Natural killer cell (primary cell): ENCODE measurements at regions not wholly inside any gene's neighbourhood (a gene's known extent, or its start where the extent isn't known, plus 50 kb on each side); places are given as distances from the start of the nearest gene placed in this dataset.
"Not testable (repeated sequence)": the region's sequence is repeated elsewhere in the genome, so short reads cannot be mapped to it uniquely, and the experiment has no call there.

Experiments
- ATAC-seq, 3 donors: fragments of 150-1000 bp in 2 of 3; fragments of 200-7000 bp in 1 of 3; cut with Tn5 transposase; 1 replicate in 1 of 3; 2 replicates in 2 of 3; pipeline ENCODE4 v1.10.0; 2021; ENCODE audit warnings: mild to moderate bottlenecking in 2 of 3, moderate library complexity in 2 of 3
- DNase-seq, 2 donors: peaks; one replicate each; pipeline versions ENCODE4 v3.0.0 to v3.0.0-alpha.2; 2013 to 2021; ENCODE audit warnings: mixed read lengths in 1 of 2
- H3K27ac ChIP-seq: one replicate; pipeline ENCODE4 v1.5.1; 2013; ENCODE audit warnings: mild to moderate bottlenecking, low read length
- H3K27me3 ChIP-seq: one replicate; pipeline ENCODE4 v1.6.1; 2013; ENCODE audit warnings: low read length; ENCODE audit not compliant: control insufficient read depth, insufficient read depth
- H3K36me3 ChIP-seq: one replicate; pipeline ENCODE4 v1.6.1; 2013; ENCODE audit warnings: low read length; ENCODE audit not compliant: control insufficient read depth, insufficient read depth
- H3K4me1 ChIP-seq: one replicate; pipeline ENCODE4 v1.6.1; 2013; ENCODE audit warnings: low read length; ENCODE audit not compliant: control insufficient read depth, insufficient read depth
- H3K4me3 ChIP-seq: one replicate; pipeline ENCODE4 v1.5.1; 2013; ENCODE audit warnings: low read length
- H3K9me3 ChIP-seq: one replicate; pipeline ENCODE4 v1.6.1; 2013; ENCODE audit warnings: low read length; ENCODE audit not compliant: control insufficient read depth, insufficient read depth
- H3K27ac Mint-ChIP-seq, 2 donors: one replicate each; pipeline ENCODE4 v1.8.0; 2022; ENCODE audit warnings: mild to moderate bottlenecking in 2 of 2, mixed read lengths in 2 of 2, moderate library complexity in 1 of 2
- H3K27me3 Mint-ChIP-seq, 2 donors: one replicate each; pipeline ENCODE4 v1.8.0; 2022; ENCODE audit warnings: low read depth in 2 of 2, mixed read lengths in 2 of 2
- H3K36me3 Mint-ChIP-seq: one replicate; pipeline ENCODE4 v1.8.0; 2022; ENCODE audit warnings: mixed read lengths
- H3K4me1 Mint-ChIP-seq, 2 donors: one replicate each; pipeline ENCODE4 v1.8.0; 2022; ENCODE audit warnings: mixed read lengths in 2 of 2
- H3K4me3 Mint-ChIP-seq: one replicate; pipeline ENCODE4 v1.8.0; 2022; ENCODE audit warnings: mild to moderate bottlenecking, moderate library complexity, mixed read lengths
- H3K9me3 Mint-ChIP-seq, 2 donors: one replicate each; pipeline ENCODE4 v1.8.0; 2022; ENCODE audit warnings: mixed read lengths in 2 of 2
- CTCF ChIP-seq: fragments of 200-600 bp; IDR thresholded peaks from one replicate; pipeline ENCODE4 v1.8.0; 2022; ENCODE audit warnings: antibody characterized with exemption
- WGBS: methylation state at CpG from one replicate; pipeline ENCODE4 v1.1.7; 2013; ENCODE audit warnings: missing lambda C conversion rate; ENCODE audit not compliant: insufficient coverage; 5-methylcytosine and 5-hydroxymethylcytosine counted together
- intact Hi-C: fragments of 100-400 bp; cut with micrococcal nuclease; formaldehyde crosslinking; loops from one replicate; pipeline ENCODE4 v1.14.2; 2022

DNA sequence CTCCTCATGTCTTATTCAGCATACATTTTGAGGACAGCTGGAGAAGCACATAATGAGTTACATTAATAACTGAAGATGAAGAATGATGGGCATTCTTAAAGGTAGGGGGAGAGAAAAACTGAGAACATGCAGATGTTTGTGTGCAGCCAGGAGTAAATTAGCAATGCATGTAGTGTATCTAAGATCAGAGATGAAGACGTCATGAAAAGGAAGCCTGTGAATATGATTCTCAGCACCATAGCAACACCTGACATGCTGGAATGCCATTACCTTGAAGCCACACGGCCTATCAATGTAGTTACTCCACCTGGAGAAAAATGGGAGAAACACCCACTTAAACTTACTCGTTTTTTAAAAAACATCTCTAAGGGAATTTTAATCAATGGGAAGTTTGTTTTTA is 607.1 kb downstream of the PTPRC start:
- Mint-ChIP-seq H3K27me3 (peaks cover 0 to 9% of the 10 kb centered on the region in 2 donors), H3K9me3 (no peaks in the 10 kb centered on the region), H3K4me3 (no peak overlapping the region), H3K27ac (no peak overlapping the region), H3K4me1 (peaks cover 0 to 20% of the 10 kb centered on the region in 2 donors), H3K36me3 (no peaks in the 10 kb centered on the region)
- ATAC-seq (no peak), DNase-seq (no peak)
- no peak overlapping the region for H3K4me3 ChIP-seq
- 67% methylated on average over 2 of the region's 3 CpGs for WGBS
- H3K9me3 ChIP-seq = no peaks in the 10 kb centered on the region
- TF ChIP-seq CTCF = no peak
- H3K27ac ChIP-seq = no peak overlapping the region
- H3K36me3 ChIP-seq = no peaks in the 10 kb centered on the region
- H3K4me1 ChIP-seq = peaks cover 9% of the 10 kb centered on the region
- no peaks in the 10 kb centered on the region for H3K27me3 ChIP-seq
- intact Hi-C loops = no loop called here

GRCh38 chr1:199246716-199247115 is 607.9 kb downstream of the PTPRC start:
- no peak overlapping the region for H3K4me3 Mint-ChIP-seq
- H3K4me1 ChIP-seq = peaks cover 9% of the 10 kb centered on the region
- no peaks in the 10 kb centered on the region for H3K9me3 Mint-ChIP-seq
- WGBS = no CpG with 5 or more reads among the region's 3 CpGs
- H3K4me1 Mint-ChIP-seq = peaks cover 0 to 20% of the 10 kb centered on the region in 2 donors
- DNase-seq = no peak
- TF ChIP-seq CTCF = no peak
- H3K36me3 Mint-ChIP-seq = no peaks in the 10 kb centered on the region
- H3K27ac Mint-ChIP-seq = no peak overlapping the region
- intact Hi-C loops = no loop called here
- no peaks in the 10 kb centered on the region for H3K9me3 ChIP-seq
- ATAC-seq = no peak
- peaks cover 0 to 9% of the 10 kb centered on the region in 2 donors for H3K27me3 Mint-ChIP-seq
- H3K4me3 ChIP-seq = no peak overlapping the region
- H3K36me3 ChIP-seq = no peaks in the 10 kb centered on the region
- no peaks in the 10 kb centered on the region for H3K27me3 ChIP-seq
- H3K27ac ChIP-seq = no peak overlapping the region

- no peaks in the 10 kb centered on the region for H3K27me3 ChIP-seq
- Mint-ChIP-seq H3K36me3 (no peaks in the 10 kb centered on the region), H3K4me1 (peaks cover 0 to 10% of the 10 kb centered on the region in 2 donors), H3K9me3 (no peaks in the 10 kb centered on the region), H3K27ac (no peak overlapping the region), H3K4me3 (no peak overlapping the region), H3K27me3 (peaks cover 0 to 5% of the 10 kb centered on the region in 2 donors)
- no peak for ATAC-seq
- intact Hi-C loops = no loop called here
- no peaks in the 10 kb centered on the region for H3K36me3 ChIP-seq
- peaks cover 8% of the 10 kb centered on the region for H3K4me1 ChIP-seq
- H3K9me3 ChIP-seq = no peaks in the 10 kb centered on the region
- DNase-seq = no peak
- H3K4me3 ChIP-seq = no peak overlapping the region
- no peak for TF ChIP-seq CTCF
- no peak overlapping the region for H3K27ac ChIP-seq
These were observed 609.1 kb downstream of the PTPRC start for GRCh38 chr1:199247891-199248290.

DNA sequence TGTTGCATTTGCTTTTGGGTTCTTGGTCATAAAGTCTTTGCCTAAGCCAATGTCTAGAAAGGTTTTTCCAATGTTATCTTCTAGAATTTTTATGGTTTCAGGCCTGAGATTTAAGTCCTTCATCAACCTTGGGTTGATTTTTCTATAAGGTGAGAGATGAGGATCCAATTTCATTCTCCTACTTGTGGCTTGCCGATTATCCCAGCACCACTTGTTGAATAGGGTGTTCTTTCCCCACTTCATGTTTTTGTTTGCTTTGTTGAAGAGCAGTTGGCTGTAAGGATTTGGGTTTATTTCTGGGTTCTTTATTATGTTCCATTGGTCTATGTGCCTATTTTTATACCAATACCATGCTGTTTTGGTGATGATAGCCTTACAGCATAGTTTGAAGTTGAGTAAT is 615.2 kb downstream of the PTPRC start:
- H3K4me1 Mint-ChIP-seq, H3K36me3 ChIP-seq, DNase-seq, H3K27ac ChIP-seq, H3K4me3 ChIP-seq, H3K4me3 Mint-ChIP-seq, H3K4me1 ChIP-seq, H3K9me3 Mint-ChIP-seq, intact Hi-C loops, H3K9me3 ChIP-seq, ATAC-seq, H3K27me3 ChIP-seq, H3K27ac Mint-ChIP-seq: not testable (repeated sequence)
- Mint-ChIP-seq H3K27me3 (peaks cover 6 to 14% of the 10 kb centered on the region in 2 donors), H3K36me3 (peaks cover 16% of the 10 kb centered on the region)
- no CpG with 5 or more reads among the region's 1 CpG for WGBS
